ENCODE measurements at regions not wholly inside any gene's neighbourhood (a gene's known extent, or its start where the extent isn't known, plus 50 kb on each side); places are given as distances from the start of the nearest gene placed in this dataset.

DNA sequence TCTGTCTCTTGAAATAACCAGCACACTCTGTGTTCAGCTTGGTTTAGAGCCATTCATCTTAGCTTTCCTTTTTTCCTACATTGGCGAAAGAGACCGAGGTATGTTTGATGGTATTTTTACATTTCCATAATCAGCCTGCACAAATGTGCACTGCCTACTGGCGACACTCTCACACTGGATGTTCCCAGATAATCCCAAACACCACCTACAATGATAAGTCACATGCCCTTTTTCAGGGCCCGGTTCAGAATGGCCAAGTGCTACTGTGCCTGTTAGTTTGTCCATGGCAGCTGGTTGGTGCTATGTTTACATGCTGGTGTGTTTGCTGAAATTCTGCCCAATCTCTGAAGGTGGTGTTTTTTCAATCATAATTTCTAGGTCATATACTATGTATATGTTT lies 80.8 kb upstream of the NR3C2 start:
- H2AFZ ChIP-seq (ENCODE audit: low read depth) = no peak overlapping the region
- H3K4me2 ChIP-seq = no peak overlapping the region
- WGBS (ENCODE audit: low lambda C conversion rate) = 16% methylated on average over 4 of the region's 4 CpGs
- no peaks in the 10 kb centered on the region for H3K79me2 ChIP-seq (ENCODE audit: insufficient read depth)
- H3K9me3 ChIP-seq = no peaks in the 10 kb centered on the region
- POLR2A ChIA-PET = no interaction called here
- H3K9ac ChIP-seq = no peak overlapping the region
- no peak overlapping the region for H3K4me3 ChIP-seq (ENCODE audit: low read depth in 2 of 2, low read length in 1 of 2)
- H4K20me1 ChIP-seq (ENCODE audit: insufficient read depth) = no peaks in the 10 kb centered on the region
- H3K4me1 ChIP-seq (ENCODE audit: control insufficient read depth in 1 of 2, insufficient read depth in 2 of 2, low read depth in 1 of 2, low read length in 1 of 2) = no peaks in the 10 kb centered on the region
- no peaks in the 10 kb centered on the region for H3K9me2 ChIP-seq
- H3K36me3 ChIP-seq (replicated peaks in 1 of 2; ENCODE audit: control insufficient read depth in 1 of 2, insufficient read depth in 2 of 2, low read length in 1 of 2) = no peaks in the 10 kb centered on the region
- no peak overlapping the region for H3K27ac ChIP-seq (ENCODE audit: low read depth in 2 of 2, low read length in 1 of 2)
- H3K27me3 ChIP-seq (ENCODE audit: insufficient read depth) = no peaks in the 10 kb centered on the region
- TF ChIP-seq, protein P1, sequence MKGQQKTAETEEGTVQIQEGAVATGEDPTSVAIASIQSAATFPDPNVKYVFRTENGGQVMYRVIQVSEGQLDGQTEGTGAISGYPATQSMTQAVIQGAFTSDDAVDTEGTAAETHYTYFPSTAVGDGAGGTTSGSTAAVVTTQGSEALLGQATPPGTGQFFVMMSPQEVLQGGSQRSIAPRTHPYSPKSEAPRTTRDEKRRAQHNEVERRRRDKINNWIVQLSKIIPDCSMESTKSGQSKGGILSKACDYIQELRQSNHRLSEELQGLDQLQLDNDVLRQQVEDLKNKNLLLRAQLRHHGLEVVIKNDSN (IDR thresholded peaks at IDR 0.05; ENCODE audit: borderline replicate concordance, low read depth) = no peak
- TF ChIP-seq, protein P2, sequence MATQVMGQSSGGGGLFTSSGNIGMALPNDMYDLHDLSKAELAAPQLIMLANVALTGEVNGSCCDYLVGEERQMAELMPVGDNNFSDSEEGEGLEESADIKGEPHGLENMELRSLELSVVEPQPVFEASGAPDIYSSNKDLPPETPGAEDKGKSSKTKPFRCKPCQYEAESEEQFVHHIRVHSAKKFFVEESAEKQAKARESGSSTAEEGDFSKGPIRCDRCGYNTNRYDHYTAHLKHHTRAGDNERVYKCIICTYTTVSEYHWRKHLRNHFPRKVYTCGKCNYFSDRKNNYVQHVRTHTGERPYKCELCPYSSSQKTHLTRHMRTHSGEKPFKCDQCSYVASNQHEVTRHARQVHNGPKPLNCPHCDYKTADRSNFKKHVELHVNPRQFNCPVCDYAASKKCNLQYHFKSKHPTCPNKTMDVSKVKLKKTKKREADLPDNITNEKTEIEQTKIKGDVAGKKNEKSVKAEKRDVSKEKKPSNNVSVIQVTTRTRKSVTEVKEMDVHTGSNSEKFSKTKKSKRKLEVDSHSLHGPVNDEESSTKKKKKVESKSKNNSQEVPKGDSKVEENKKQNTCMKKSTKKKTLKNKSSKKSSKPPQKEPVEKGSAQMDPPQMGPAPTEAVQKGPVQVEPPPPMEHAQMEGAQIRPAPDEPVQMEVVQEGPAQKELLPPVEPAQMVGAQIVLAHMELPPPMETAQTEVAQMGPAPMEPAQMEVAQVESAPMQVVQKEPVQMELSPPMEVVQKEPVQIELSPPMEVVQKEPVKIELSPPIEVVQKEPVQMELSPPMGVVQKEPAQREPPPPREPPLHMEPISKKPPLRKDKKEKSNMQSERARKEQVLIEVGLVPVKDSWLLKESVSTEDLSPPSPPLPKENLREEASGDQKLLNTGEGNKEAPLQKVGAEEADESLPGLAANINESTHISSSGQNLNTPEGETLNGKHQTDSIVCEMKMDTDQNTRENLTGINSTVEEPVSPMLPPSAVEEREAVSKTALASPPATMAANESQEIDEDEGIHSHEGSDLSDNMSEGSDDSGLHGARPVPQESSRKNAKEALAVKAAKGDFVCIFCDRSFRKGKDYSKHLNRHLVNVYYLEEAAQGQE (IDR thresholded peaks at IDR 0.05; ENCODE audit: low read depth, low read length) = no peak
- TF ChIP-seq GATA2 (CRISPR knock-in tag; IDR thresholded peaks at IDR 0.05) (no peak), TCF12 (IDR thresholded peaks at IDR 0.05) (no peak), EP300 (IDR thresholded peaks at IDR 0.05; ENCODE audit: borderline replicate concordance in 1 of 2, low read depth in 1 of 2, low read length in 1 of 2) (no peak), SIN3A (IDR thresholded peaks at IDR 0.05; ENCODE audit: borderline replicate concordance, low read depth, low read length) (no peak), RFX5 (IDR thresholded peaks at IDR 0.05; ENCODE audit: low read length) (no peak), ELF1 (IDR thresholded peaks at IDR 0.05) (no peak), YY1 (IDR thresholded peaks at IDR 0.05; ENCODE audit: low read depth) (no peak), JUND (IDR thresholded peaks at IDR 0.05) (no peak), EZH2phosphoT487 (IDR thresholded peaks at IDR 0.05; ENCODE audit: borderline replicate concordance, low read depth) (no peak), MXI1 (IDR thresholded peaks at IDR 0.05; ENCODE audit: low read depth, low read length) (no peak), SMC3 (IDR thresholded peaks at IDR 0.05; ENCODE audit: low read depth, low read length) (no peak), GABPA (IDR thresholded peaks at IDR 0.05; ENCODE audit: low read depth) (no peak), POLR2AphosphoS5 (IDR thresholded peaks at IDR 0.05; ENCODE audit: low read depth, low read length) (no peak), FOSL2 (IDR thresholded peaks at IDR 0.05; ENCODE audit: borderline replicate concordance, low read depth) (no peak)
- TF ChIP-seq, protein P3, sequence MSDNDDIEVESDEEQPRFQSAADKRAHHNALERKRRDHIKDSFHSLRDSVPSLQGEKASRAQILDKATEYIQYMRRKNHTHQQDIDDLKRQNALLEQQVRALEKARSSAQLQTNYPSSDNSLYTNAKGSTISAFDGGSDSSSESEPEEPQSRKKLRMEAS (IDR thresholded peaks at IDR 0.05; ENCODE audit: low read depth) = no peak
- TF ChIP-seq, protein P4, sequence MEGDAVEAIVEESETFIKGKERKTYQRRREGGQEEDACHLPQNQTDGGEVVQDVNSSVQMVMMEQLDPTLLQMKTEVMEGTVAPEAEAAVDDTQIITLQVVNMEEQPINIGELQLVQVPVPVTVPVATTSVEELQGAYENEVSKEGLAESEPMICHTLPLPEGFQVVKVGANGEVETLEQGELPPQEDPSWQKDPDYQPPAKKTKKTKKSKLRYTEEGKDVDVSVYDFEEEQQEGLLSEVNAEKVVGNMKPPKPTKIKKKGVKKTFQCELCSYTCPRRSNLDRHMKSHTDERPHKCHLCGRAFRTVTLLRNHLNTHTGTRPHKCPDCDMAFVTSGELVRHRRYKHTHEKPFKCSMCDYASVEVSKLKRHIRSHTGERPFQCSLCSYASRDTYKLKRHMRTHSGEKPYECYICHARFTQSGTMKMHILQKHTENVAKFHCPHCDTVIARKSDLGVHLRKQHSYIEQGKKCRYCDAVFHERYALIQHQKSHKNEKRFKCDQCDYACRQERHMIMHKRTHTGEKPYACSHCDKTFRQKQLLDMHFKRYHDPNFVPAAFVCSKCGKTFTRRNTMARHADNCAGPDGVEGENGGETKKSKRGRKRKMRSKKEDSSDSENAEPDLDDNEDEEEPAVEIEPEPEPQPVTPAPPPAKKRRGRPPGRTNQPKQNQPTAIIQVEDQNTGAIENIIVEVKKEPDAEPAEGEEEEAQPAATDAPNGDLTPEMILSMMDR (IDR thresholded peaks at IDR 0.05) = no peak
- TF ChIP-seq, protein P5, sequence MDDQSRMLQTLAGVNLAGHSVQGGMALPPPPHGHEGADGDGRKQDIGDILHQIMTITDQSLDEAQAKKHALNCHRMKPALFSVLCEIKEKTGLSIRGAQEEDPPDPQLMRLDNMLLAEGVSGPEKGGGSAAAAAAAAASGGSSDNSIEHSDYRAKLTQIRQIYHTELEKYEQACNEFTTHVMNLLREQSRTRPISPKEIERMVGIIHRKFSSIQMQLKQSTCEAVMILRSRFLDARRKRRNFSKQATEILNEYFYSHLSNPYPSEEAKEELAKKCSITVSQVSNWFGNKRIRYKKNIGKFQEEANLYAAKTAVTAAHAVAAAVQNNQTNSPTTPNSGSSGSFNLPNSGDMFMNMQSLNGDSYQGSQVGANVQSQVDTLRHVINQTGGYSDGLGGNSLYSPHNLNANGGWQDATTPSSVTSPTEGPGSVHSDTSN (IDR thresholded peaks at IDR 0.05) = no peak
- TF ChIP-seq, protein P6, sequence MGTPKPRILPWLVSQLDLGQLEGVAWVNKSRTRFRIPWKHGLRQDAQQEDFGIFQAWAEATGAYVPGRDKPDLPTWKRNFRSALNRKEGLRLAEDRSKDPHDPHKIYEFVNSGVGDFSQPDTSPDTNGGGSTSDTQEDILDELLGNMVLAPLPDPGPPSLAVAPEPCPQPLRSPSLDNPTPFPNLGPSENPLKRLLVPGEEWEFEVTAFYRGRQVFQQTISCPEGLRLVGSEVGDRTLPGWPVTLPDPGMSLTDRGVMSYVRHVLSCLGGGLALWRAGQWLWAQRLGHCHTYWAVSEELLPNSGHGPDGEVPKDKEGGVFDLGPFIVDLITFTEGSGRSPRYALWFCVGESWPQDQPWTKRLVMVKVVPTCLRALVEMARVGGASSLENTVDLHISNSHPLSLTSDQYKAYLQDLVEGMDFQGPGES (IDR thresholded peaks at IDR 0.05; ENCODE audit: low read depth, low read length) = no peak
- no peaks in the 10 kb centered on the region for H3F3A ChIP-seq (replicated peaks; ENCODE audit: insufficient read depth)
- CTCF ChIA-PET = no interaction called here
- DNase-seq = no peak

All from SK-N-SH (cell line).